GM18868 (cell line): ENCODE measurements at regions not wholly inside any gene's neighbourhood (a gene's known extent, or its start where the extent isn't known, plus 50 kb on each side); places are given as distances from the start of the nearest gene placed in this dataset.
A peak's percentile ranks its signal among the peaks of the same experiment; 100 is the strongest.
"Not testable (repeated sequence)": the region's sequence is repeated elsewhere in the genome, so short reads cannot be mapped to it uniquely, and the experiment has no call there.

Experiments
- ATAC-seq: cut with Tn5 transposase; IDR thresholded peaks from one replicate; pipeline ENCODE4 v1.9.1; 2021; ENCODE audit warnings: mild to moderate bottlenecking, moderate library complexity; ENCODE audit not compliant: unreplicated experiment

- ATAC-seq, result peak; percentile 80
These were observed 136.3 kb downstream of the LY86 start for GRCh38 chr6:6724539-6725467.

- no peak for ATAC-seq
These were observed 137.1 kb downstream of the LY86 start for GRCh38 chr6:6725468-6726209.

GRCh38 chr6:6728169-6728941 is 139.8 kb downstream of the LY86 start:
- ATAC-seq, result no peak

GRCh38 chr6:6729971-6730370 is 141.5 kb downstream of the LY86 start:
- no peak for ATAC-seq

GRCh38 chr6:6730831-6731230 is 142.3 kb downstream of the LY86 start:
- no peak for ATAC-seq

GRCh38 chr6:6734479-6735465 is 146.3 kb downstream of the LY86 start:
- ATAC-seq, result no peak

GRCh38 chr6:6736791-6737654 is 148.5 kb downstream of the LY86 start:
- no peak for ATAC-seq

GRCh38 chr6:6737671-6738070 is 149.2 kb downstream of the LY86 start:
- ATAC-seq, result no peak

- ATAC-seq, result no peak
These were observed 149.6 kb downstream of the LY86 start for GRCh38 chr6:6738108-6738507.

GRCh38 chr6:6738922-6739716 is 150.6 kb downstream of the LY86 start:
- no peak for ATAC-seq

GRCh38 chr6:6740595-6740994 is 152.1 kb downstream of the LY86 start:
- ATAC-seq, result no peak

- no peak for ATAC-seq
These were observed 152.7 kb downstream of the LY86 start for GRCh38 chr6:6741264-6741663.

GRCh38 chr6:6742535-6742934 is 154.0 kb downstream of the LY86 start:
- ATAC-seq, result no peak

GRCh38 chr6:6744551-6744950 is 156.0 kb downstream of the LY86 start:
- no peak for ATAC-seq

- not testable (repeated sequence) for ATAC-seq
These were observed 157.3 kb downstream of the LY86 start for GRCh38 chr6:6745637-6746332.

GRCh38 chr6:6746333-6746969 is 157.9 kb downstream of the LY86 start:
- ATAC-seq, result no peak

GRCh38 chr6:6746970-6747338 is 158.4 kb downstream of the LY86 start:
- ATAC-seq, result no peak
